ENCODE measurements at regions not wholly inside any gene's neighbourhood (a gene's known extent, or its start where the extent isn't known, plus 50 kb on each side); places are given as distances from the start of the nearest gene placed in this dataset.

DNA sequence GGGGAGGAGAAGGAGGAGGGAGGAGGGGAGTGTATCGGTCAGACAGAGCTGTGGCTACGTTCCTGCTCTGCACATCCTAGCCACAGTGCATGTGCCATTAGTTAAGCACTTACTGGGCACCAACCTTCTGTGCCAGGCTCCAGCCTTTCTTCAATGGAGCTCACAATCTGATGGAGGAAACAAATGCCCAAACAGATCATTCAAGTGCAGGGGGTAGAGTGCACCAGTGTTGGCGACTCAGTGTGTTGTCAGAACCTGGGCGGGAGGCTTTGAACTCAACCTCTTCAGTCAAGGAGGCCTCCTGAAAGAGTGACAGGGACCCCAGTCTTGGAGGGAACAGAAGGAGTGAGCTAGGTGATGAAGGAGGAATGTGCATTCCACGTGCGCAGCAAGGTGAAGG is 51.9 kb upstream of the SHB start:
- TF ChIP-seq EZH2 (IDR thresholded peaks at IDR 0.05; ENCODE audit: borderline replicate concordance, low read depth, low read length, severe bottlenecking), result no peak
- TF ChIP-seq, protein P1, sequence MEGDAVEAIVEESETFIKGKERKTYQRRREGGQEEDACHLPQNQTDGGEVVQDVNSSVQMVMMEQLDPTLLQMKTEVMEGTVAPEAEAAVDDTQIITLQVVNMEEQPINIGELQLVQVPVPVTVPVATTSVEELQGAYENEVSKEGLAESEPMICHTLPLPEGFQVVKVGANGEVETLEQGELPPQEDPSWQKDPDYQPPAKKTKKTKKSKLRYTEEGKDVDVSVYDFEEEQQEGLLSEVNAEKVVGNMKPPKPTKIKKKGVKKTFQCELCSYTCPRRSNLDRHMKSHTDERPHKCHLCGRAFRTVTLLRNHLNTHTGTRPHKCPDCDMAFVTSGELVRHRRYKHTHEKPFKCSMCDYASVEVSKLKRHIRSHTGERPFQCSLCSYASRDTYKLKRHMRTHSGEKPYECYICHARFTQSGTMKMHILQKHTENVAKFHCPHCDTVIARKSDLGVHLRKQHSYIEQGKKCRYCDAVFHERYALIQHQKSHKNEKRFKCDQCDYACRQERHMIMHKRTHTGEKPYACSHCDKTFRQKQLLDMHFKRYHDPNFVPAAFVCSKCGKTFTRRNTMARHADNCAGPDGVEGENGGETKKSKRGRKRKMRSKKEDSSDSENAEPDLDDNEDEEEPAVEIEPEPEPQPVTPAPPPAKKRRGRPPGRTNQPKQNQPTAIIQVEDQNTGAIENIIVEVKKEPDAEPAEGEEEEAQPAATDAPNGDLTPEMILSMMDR (IDR thresholded peaks at IDR 0.05; ENCODE audit: borderline replicate concordance, extremely low read depth, low read length, poor library complexity, severe bottlenecking), result no peak

All from DND-41 (cell line).